PC-9 (cell line): ENCODE measurements at regions not wholly inside any gene's neighbourhood (a gene's known extent, or its start where the extent isn't known, plus 50 kb on each side); places are given as distances from the start of the nearest gene placed in this dataset.

Source experiments
- CTCF ChIP-seq: fragments of 200-600 bp; sonication (generic); conservative IDR thresholded peaks from 2 replicates; pipeline ENCODE4 v1.6.1; 2017; ENCODE audit warnings: mixed run types, antibody characterized with exemption, mild to moderate bottlenecking, moderate library complexity
- EZH2 ChIP-seq: fragments of 200-600 bp; sonication (generic); IDR thresholded peaks from 2 replicates; pipeline ENCODE4 v1.8.0; 2017; ENCODE audit warnings: antibody characterized with exemption, low read depth

GRCh38 chr5:21007781-21008180 is 1019.8 kb upstream of the CDH18 start:
- TF ChIP-seq EZH2 (no peak), CTCF (no peak)
